IMR-90 (cell line): ENCODE measurements at regions not wholly inside any gene's neighbourhood (a gene's known extent, or its start where the extent isn't known, plus 50 kb on each side); places are given as distances from the start of the nearest gene placed in this dataset.

ENCODE experiments used
- ATAC-seq: fragments of 200-7000 bp; cut with Tn5 transposase; 2 replicates; pipeline ENCODE4 v1.9.1; 2020; ENCODE audit warnings: low read depth, mild to moderate bottlenecking, moderate library complexity
- BruUV-seq: library from RNA; stranded (reverse); fragments of 400-500 nt; replicated peaks from 2 replicates; lab custom pipeline; 2021; lab: Mats Ljungman, UMichigan
- CTCF ChIA-PET: fragments of 300-600 bp; formaldehyde crosslinking; extraction: SDS; loops from one replicate; lab custom pipeline; 2021; ENCODE audit warnings: antibody characterized with exemption; lab: Yijun Ruan, JAX
- POLR2A ChIA-PET: fragments of 300-600 bp; sonication (Branson Sonifier 250); formaldehyde crosslinking; loops from one replicate; lab custom pipeline; 2022; ENCODE audit warnings: antibody characterized with exemption; ENCODE audit not compliant: unreplicated experiment; lab: Charles Lee
- DNase-seq: peaks from one replicate; pipeline ENCODE4 v3.0.0; 2013
- H2AFZ ChIP-seq: replicated peaks from 2 replicates; pipeline ENCODE3; 2013; ENCODE audit warnings: low read length, mild to moderate bottlenecking; ENCODE audit not compliant: poor library complexity
- H2AK5ac ChIP-seq: 2 replicates; pipeline ENCODE4 v1.6.1; 2013; ENCODE audit warnings: low read depth, low read length, inconsistent platforms
- H2AK9ac ChIP-seq: replicated peaks from 2 replicates; pipeline ENCODE3; 2013; ENCODE audit warnings: mild to moderate bottlenecking, low read depth, low read length, moderate library complexity; ENCODE audit not compliant: poor library complexity
- H2BK120ac ChIP-seq: 2 replicates; pipeline ENCODE4 v1.6.1; 2013; ENCODE audit warnings: low read depth, low read length, inconsistent platforms
- H2BK15ac ChIP-seq: 3 replicates; pipeline ENCODE4 v1.6.1; 2013; ENCODE audit warnings: low read depth, low read length, inconsistent platforms
- H2BK20ac ChIP-seq: 2 replicates; pipeline ENCODE4 v1.6.1; 2013; ENCODE audit warnings: low read depth, mild to moderate bottlenecking, inconsistent platforms, low read length, moderate library complexity
- H2BK5ac ChIP-seq: 2 replicates; pipeline ENCODE4 v1.6.1; 2013; ENCODE audit warnings: mild to moderate bottlenecking, low read depth, low read length, inconsistent platforms; ENCODE audit not compliant: poor library complexity, severe bottlenecking
- H3K14ac ChIP-seq: replicated peaks from 2 replicates; pipeline ENCODE4 v1.6.1; 2013; ENCODE audit warnings: low read depth, low read length, inconsistent platforms
- H3K18ac ChIP-seq: 2 replicates; pipeline ENCODE4 v1.6.1; 2013; ENCODE audit warnings: low read depth, low read length, control low read depth
- H3K23ac ChIP-seq: 2 replicates; pipeline ENCODE4 v1.6.1; 2013; ENCODE audit warnings: low read depth, low read length, inconsistent platforms
- H3K27ac ChIP-seq: 2 replicates; pipeline ENCODE4 v1.5.1; 2013; ENCODE audit warnings: mild to moderate bottlenecking, control low read depth, low read length; ENCODE audit not compliant: insufficient read depth
- H3K27me3 ChIP-seq: 2 replicates; pipeline ENCODE4 v1.6.1; 2013; ENCODE audit warnings: low read length; ENCODE audit not compliant: control insufficient read depth, insufficient read depth
- H3K36me3 ChIP-seq: 2 replicates; pipeline ENCODE4 v1.6.1; 2013; ENCODE audit warnings: low read length, mixed read lengths; ENCODE audit not compliant: control insufficient read depth, insufficient read depth
- H3K4ac ChIP-seq: 2 replicates; pipeline ENCODE4 v1.6.1; 2013; ENCODE audit warnings: low read depth, low read length, inconsistent platforms
- H3K4me1 ChIP-seq: 2 replicates; pipeline ENCODE4 v1.6.1; 2013; ENCODE audit warnings: low read length, mixed read lengths; ENCODE audit not compliant: control insufficient read depth, insufficient read depth
- H3K4me2 ChIP-seq: 2 replicates; pipeline ENCODE4 v1.6.1; 2013; ENCODE audit warnings: low read depth, mild to moderate bottlenecking, control low read depth, low read length, moderate library complexity
- H3K4me3 ChIP-seq: 2 replicates; pipeline ENCODE4 v1.5.1; 2013; ENCODE audit warnings: low read depth, mild to moderate bottlenecking, control low read depth, low read length, moderate library complexity; ENCODE audit not compliant: insufficient read depth
- H3K56ac ChIP-seq: 2 replicates; pipeline ENCODE4 v1.6.1; 2013; ENCODE audit warnings: low read length, inconsistent platforms; ENCODE audit not compliant: insufficient read depth; ENCODE audit errors: extremely low read depth
- H3K79me1 ChIP-seq, 2 experiments: 2 replicates each; pipeline ENCODE4 v1.6.1; 2013; ENCODE audit warnings: low read length in 2 of 2, inconsistent platforms in 1 of 2, low read depth in 1 of 2
- H3K9ac ChIP-seq: 2 replicates; pipeline ENCODE4 v1.6.1; 2013; ENCODE audit warnings: low read depth, low read length, control low read depth
- H3K9me1 ChIP-seq: 2 replicates; pipeline ENCODE4 v1.6.1; 2013; ENCODE audit warnings: low read length, inconsistent platforms; ENCODE audit not compliant: insufficient read depth
- H3K9me3 ChIP-seq: 2 replicates; pipeline ENCODE4 v1.6.1; 2013; ENCODE audit warnings: low read length; ENCODE audit not compliant: control insufficient read depth, insufficient read depth
- H4K20me1 ChIP-seq: 2 replicates; pipeline ENCODE4 v1.6.1; 2013; ENCODE audit warnings: low read length, inconsistent platforms; ENCODE audit not compliant: insufficient read depth
- H4K5ac ChIP-seq: 2 replicates; pipeline ENCODE4 v1.6.1; 2013; ENCODE audit warnings: mild to moderate bottlenecking, low read depth, low read length, control low read depth
- H4K8ac ChIP-seq, 2 experiments: 2 replicates each; pipeline ENCODE4 v1.6.1; 2013; ENCODE audit warnings: low read depth in 2 of 2, low read length in 2 of 2, control low read depth in 1 of 2, inconsistent platforms in 1 of 2
- H4K91ac ChIP-seq: 2 replicates; pipeline ENCODE4 v1.6.1; 2013; ENCODE audit warnings: low read depth, low read length, inconsistent platforms; ENCODE audit not compliant: insufficient read depth
- BHLHE40 ChIP-seq: fragments of 150-350 bp; IDR thresholded peaks from 2 replicates; pipeline ENCODE4 v1.6.1; 2016; ENCODE audit warnings: mild to moderate bottlenecking, low read depth, low read length
- CEBPB ChIP-seq: IDR thresholded peaks from 2 replicates; pipeline ENCODE4 v1.6.1; 2012; ENCODE audit warnings: low read depth, low read length, improper control_type of control experiment
- CHD1 ChIP-seq: IDR thresholded peaks from 2 replicates; pipeline ENCODE4 v1.6.1; 2012; ENCODE audit warnings: low read depth, low read length, improper control_type of control experiment
- ELK1 ChIP-seq: fragments of 150-350 bp; IDR thresholded peaks from 2 replicates; pipeline ENCODE4 v1.6.1; 2016; ENCODE audit warnings: low read depth, mild to moderate bottlenecking, low read length, moderate library complexity, borderline replicate concordance
- MAFK ChIP-seq: IDR thresholded peaks from 2 replicates; pipeline ENCODE4 v1.6.1; 2012; ENCODE audit warnings: low read depth, low read length, improper control_type of control experiment
- MXI1 ChIP-seq: IDR thresholded peaks from 2 replicates; pipeline ENCODE4 v1.6.1; 2012; ENCODE audit warnings: low read depth, mild to moderate bottlenecking, low read length, moderate library complexity, borderline replicate concordance
- RCOR1 ChIP-seq: IDR thresholded peaks from 2 replicates; pipeline ENCODE4 v1.6.1; 2012; ENCODE audit warnings: mild to moderate bottlenecking, low read length, improper control_type of control experiment; ENCODE audit not compliant: insufficient replicate concordance
- RFX5 ChIP-seq: IDR thresholded peaks from 2 replicates; pipeline ENCODE4 v1.8.0; 2012; ENCODE audit warnings: low read depth, mild to moderate bottlenecking, low read length, moderate library complexity
- whole genome bisulfite sequencing, 2 experiments: methylation state at CpG; one replicate each; pipeline versions ENCODE4 v1.1.5 to v1.1.7; 2013; ENCODE audit warnings: missing lambda C conversion rate in 2 of 2; ENCODE audit not compliant: insufficient read length in 1 of 2; ENCODE audit errors: extremely low coverage in 2 of 2; 5-methylcytosine and 5-hydroxymethylcytosine counted together
- dilution Hi-C: fragments of 300-500 bp; cut with HindIII; formaldehyde crosslinking; loops from one replicate; pipeline ENCODE4 v1.14.3; 2018; ENCODE audit warnings: low sequenced_read_pairs; ENCODE audit not compliant: unreplicated experiment
- in situ Hi-C: fragments of 300-500 bp; cut with MboI; formaldehyde crosslinking; loops from 3 replicates; pipeline ENCODE4 v1.14.3; 2019; ENCODE audit warnings: low sequenced_read_pairs, inconsistent platforms, mixed read lengths
- intact Hi-C: fragments of 100-400 bp; cut with micrococcal nuclease; formaldehyde crosslinking; loops from 2 replicates; pipeline ENCODE4 v1.10.0; 2022

- H3K79me1 ChIP-seq: no peaks in the 10 kb centered on the region
- TF ChIP-seq RFX5 (no peak), CEBPB (no peak), ELK1 (no peak), BHLHE40 (no peak), MXI1 (no peak), MAFK (no peak), RCOR1 (no peak), CHD1 (no peak)
- dilution Hi-C loops (no loop called here), in situ Hi-C loops (no loop called here), intact Hi-C loops (no loop called here)
- H3K9me3 ChIP-seq: no peaks in the 10 kb centered on the region
- no peak overlapping the region for H2AK9ac ChIP-seq
- no peaks in the 10 kb centered on the region for H3K4me1 ChIP-seq
- H2AFZ ChIP-seq: no peak overlapping the region
- H3K27me3 ChIP-seq: no peaks in the 10 kb centered on the region
- H4K8ac ChIP-seq: no peak overlapping the region
- no peak overlapping the region for H3K14ac ChIP-seq
- no CpG with 5 or more reads among the region's 2 CpGs for WGBS, 2 experiments
- H3K4me3 ChIP-seq: no peak overlapping the region
- H3K4me2 ChIP-seq: no peak overlapping the region
- H2BK5ac ChIP-seq: no peak overlapping the region
- CTCF ChIA-PET: interaction anchor here (1.2 kb wide), 1 partner anchor 10 kb away, joined by 3 read pairs; no protein-coding TSS in a partner anchor
- no peak overlapping the region for H2BK20ac ChIP-seq
- H3K9ac ChIP-seq: no peak overlapping the region
- POLR2A ChIA-PET: no interaction called here
- no peaks in the 10 kb centered on the region for H3K9me1 ChIP-seq
- BruUV-seq: no TSS peak
- ATAC-seq (no peak), DNase-seq (no peak)
- H3K27ac ChIP-seq: no peak overlapping the region
- H3K56ac ChIP-seq: no peak overlapping the region
- H3K4ac ChIP-seq: no peak overlapping the region
- H2BK15ac ChIP-seq: no peak overlapping the region
- H4K91ac ChIP-seq: no peak overlapping the region
- H3K36me3 ChIP-seq: no peaks in the 10 kb centered on the region
- no peaks in the 10 kb centered on the region for H4K20me1 ChIP-seq
- no peak overlapping the region for H2BK120ac ChIP-seq
- H3K23ac ChIP-seq: no peak overlapping the region
- H2AK5ac ChIP-seq: no peak overlapping the region
- H4K5ac ChIP-seq: no peak overlapping the region
- H3K18ac ChIP-seq: no peak overlapping the region
Observed at GRCh38 chr3:159159546-159159945, 357.7 kb downstream of the MFSD1 start.
